ENCODE measurements at regions not wholly inside any gene's neighbourhood (a gene's known extent, or its start where the extent isn't known, plus 50 kb on each side); places are given as distances from the start of the nearest gene placed in this dataset.
A peak's percentile ranks its signal among the peaks of the same experiment; 100 is the strongest.

- no peaks in the 10 kb centered on the region for H3K36me3 ChIP-seq (replicated peaks in 1 of 2; ENCODE audit: control insufficient read depth in 1 of 2, insufficient read depth in 2 of 2, low read length in 1 of 2)
These were observed 985.4 kb downstream of the TBC1D32 start for GRCh38 chr6:120348926-120349325.

GRCh38 chr6:120328521-120328920 lies 979.0 kb upstream of the MAN1A1 start:
- Histone ChIP-seq H2AFZ (ENCODE audit: low read depth) (no peak overlapping the region), H3K27me3 (ENCODE audit: insufficient read depth) (no peaks in the 10 kb centered on the region), H3K4me3 (ENCODE audit: low read depth in 2 of 2, low read length in 1 of 2) (no peak overlapping the region), H3K27ac (ENCODE audit: low read depth in 2 of 2, low read length in 1 of 2) (no peak overlapping the region), H3K36me3 (replicated peaks in 1 of 2; ENCODE audit: control insufficient read depth in 1 of 2, insufficient read depth in 2 of 2, low read length in 1 of 2) (no peaks in the 10 kb centered on the region), H4K20me1 (ENCODE audit: insufficient read depth) (no peaks in the 10 kb centered on the region), H3F3A (replicated peaks; ENCODE audit: insufficient read depth) (no peaks in the 10 kb centered on the region), H3K9me3 (no peaks in the 10 kb centered on the region), H3K4me2 (no peak overlapping the region), H3K9me2 (no peaks in the 10 kb centered on the region), H3K9ac (no peak overlapping the region), H3K79me2 (ENCODE audit: insufficient read depth) (no peaks in the 10 kb centered on the region), H3K4me1 (ENCODE audit: control insufficient read depth in 1 of 2, insufficient read depth in 2 of 2, low read depth in 1 of 2, low read length in 1 of 2) (no peaks in the 10 kb centered on the region)
- DNase-seq = no peak
- WGBS (ENCODE audit: low lambda C conversion rate) = 39% methylated on average over 1 of the region's 1 CpG
- TF ChIP-seq FOXM1 (IDR thresholded peaks at IDR 0.05; ENCODE audit: low read depth) (no peak), REST (IDR thresholded peaks at IDR 0.05; ENCODE audit: low read depth, low read length) (no peak), JUND (IDR thresholded peaks at IDR 0.05) (no peak), FOSL2 (IDR thresholded peaks at IDR 0.05; ENCODE audit: borderline replicate concordance, low read depth) (no peak), TAF1 (IDR thresholded peaks at IDR 0.05; ENCODE audit: borderline replicate concordance, low read depth, low read length) (no peak), NRF1 (IDR thresholded peaks at IDR 0.05; ENCODE audit: low read depth, low read length) (no peak)
- CTCF ChIA-PET = no interaction called here
- POLR2A ChIA-PET = no interaction called here

More at GRCh38 chr6:120348926-120349325, 985.4 kb downstream of the TBC1D32 start:
- CTCF ChIA-PET = interaction anchor here (0.6 kb wide), 1 partner anchor 62 kb away, joined by 3 read pairs; no protein-coding TSS in a partner anchor
- no peak for DNase-seq
- no peak overlapping the region for H3K9ac ChIP-seq
- H3K4me3 ChIP-seq (ENCODE audit: low read depth in 2 of 2, low read length in 1 of 2) = no peak overlapping the region
- H3K9me3 ChIP-seq = no peaks in the 10 kb centered on the region
- H3K79me2 ChIP-seq (ENCODE audit: insufficient read depth) = no peaks in the 10 kb centered on the region
- H3K4me1 ChIP-seq (ENCODE audit: control insufficient read depth in 1 of 2, insufficient read depth in 2 of 2, low read depth in 1 of 2, low read length in 1 of 2) = no peaks in the 10 kb centered on the region
- H4K20me1 ChIP-seq (ENCODE audit: insufficient read depth) = no peaks in the 10 kb centered on the region
- POLR2A ChIA-PET = no interaction called here
- no peak overlapping the region for H3K27ac ChIP-seq (ENCODE audit: low read depth in 2 of 2, low read length in 1 of 2)
- 87% methylated on average over 2 of the region's 2 CpGs for WGBS (ENCODE audit: low lambda C conversion rate)
- H2AFZ ChIP-seq (ENCODE audit: low read depth) = no peak overlapping the region
- no peaks in the 10 kb centered on the region for H3K27me3 ChIP-seq (ENCODE audit: insufficient read depth)
- TF ChIP-seq TCF12 (IDR thresholded peaks at IDR 0.05) (peak; percentile 50; the same call in 1 of the 2 replicates), PBX3 (IDR thresholded peaks at IDR 0.05) (peak; percentile 11; the same call in 1 of the 2 replicates), POLR2AphosphoS5 (IDR thresholded peaks at IDR 0.05; ENCODE audit: low read depth, low read length) (no peak)
- H3K9me2 ChIP-seq = no peaks in the 10 kb centered on the region
- no peak overlapping the region for H3K4me2 ChIP-seq
- H3F3A ChIP-seq (replicated peaks; ENCODE audit: insufficient read depth) = no peaks in the 10 kb centered on the region
